Thoracic aorta (tissue), 2 donors: ENCODE measurements at regions not wholly inside any gene's neighbourhood (a gene's known extent, or its start where the extent isn't known, plus 50 kb on each side); places are given as distances from the start of the nearest gene placed in this dataset.

Experiments
- ATAC-seq: fragments of 150-250 bp; one replicate; pipeline ENCODE4 v1.8.0; 2017; ENCODE audit warnings: low read depth; ENCODE audit not compliant: insufficient number of reproducible peaks, low FRiP score
- DNase-seq: peaks from one replicate; pipeline ENCODE4 v3.0.0-alpha.2; 2020; ENCODE audit warnings: low spot score
- H3K27ac ChIP-seq, 2 donors: fragments of 200-600 bp; sonication (generic); 1 replicate in 1 of 2; 2 replicates in 1 of 2; pipeline ENCODE4 v1.5.1; 2016; ENCODE audit warnings: mild to moderate bottlenecking in 2 of 2, moderate library complexity in 2 of 2
- H3K27me3 ChIP-seq: fragments of 200-600 bp; sonication (generic); replicated peaks from 2 replicates; pipeline ENCODE4 v1.6.0; 2016; ENCODE audit warnings: mild to moderate bottlenecking; ENCODE audit not compliant: insufficient read depth
- H3K36me3 ChIP-seq: fragments of 200-600 bp; sonication (generic); one replicate; pipeline ENCODE4 v1.5.1; 2016
- H3K4me1 ChIP-seq, 2 donors: fragments of 200-600 bp; sonication (generic); 1 replicate in 1 of 2; 2 replicates in 1 of 2; pipeline versions ENCODE4 v1.5.1 to v1.6.0; 2016; ENCODE audit warnings: low read depth in 2 of 2, mild to moderate bottlenecking in 1 of 2; ENCODE audit not compliant: control insufficient read depth in 1 of 2
- H3K4me3 ChIP-seq: fragments of 200-600 bp; sonication (generic); 2 replicates; pipeline ENCODE4 v1.5.1; 2016; ENCODE audit warnings: mild to moderate bottlenecking
- H3K9me3 ChIP-seq: fragments of 200-600 bp; sonication (generic); 2 replicates; pipeline ENCODE4 v1.5.1; 2016
- TF ChIP-seq, protein P1 (sequence below): fragments of 200-600 bp; sonication (generic); IDR thresholded peaks from one replicate; pipeline ENCODE4 v1.5.1; 2019; ENCODE audit warnings: antibody characterized with exemption

- TF ChIP-seq, protein P1, sequence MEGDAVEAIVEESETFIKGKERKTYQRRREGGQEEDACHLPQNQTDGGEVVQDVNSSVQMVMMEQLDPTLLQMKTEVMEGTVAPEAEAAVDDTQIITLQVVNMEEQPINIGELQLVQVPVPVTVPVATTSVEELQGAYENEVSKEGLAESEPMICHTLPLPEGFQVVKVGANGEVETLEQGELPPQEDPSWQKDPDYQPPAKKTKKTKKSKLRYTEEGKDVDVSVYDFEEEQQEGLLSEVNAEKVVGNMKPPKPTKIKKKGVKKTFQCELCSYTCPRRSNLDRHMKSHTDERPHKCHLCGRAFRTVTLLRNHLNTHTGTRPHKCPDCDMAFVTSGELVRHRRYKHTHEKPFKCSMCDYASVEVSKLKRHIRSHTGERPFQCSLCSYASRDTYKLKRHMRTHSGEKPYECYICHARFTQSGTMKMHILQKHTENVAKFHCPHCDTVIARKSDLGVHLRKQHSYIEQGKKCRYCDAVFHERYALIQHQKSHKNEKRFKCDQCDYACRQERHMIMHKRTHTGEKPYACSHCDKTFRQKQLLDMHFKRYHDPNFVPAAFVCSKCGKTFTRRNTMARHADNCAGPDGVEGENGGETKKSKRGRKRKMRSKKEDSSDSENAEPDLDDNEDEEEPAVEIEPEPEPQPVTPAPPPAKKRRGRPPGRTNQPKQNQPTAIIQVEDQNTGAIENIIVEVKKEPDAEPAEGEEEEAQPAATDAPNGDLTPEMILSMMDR, result no peak
- ATAC-seq, result no peak
- Histone ChIP-seq H3K27ac (no peak overlapping the region), H3K9me3 (no peaks in the 10 kb centered on the region), H3K4me1 (peaks cover 3 to 16% of the 10 kb centered on the region in 2 donors), H3K27me3 (no peaks in the 10 kb centered on the region), H3K36me3 (no peaks in the 10 kb centered on the region), H3K4me3 (no peak overlapping the region)
- DNase-seq, result no peak
These were observed 457.5 kb downstream of the LMO4 start for GRCh38 chr1:87786229-87786628.

DNA sequence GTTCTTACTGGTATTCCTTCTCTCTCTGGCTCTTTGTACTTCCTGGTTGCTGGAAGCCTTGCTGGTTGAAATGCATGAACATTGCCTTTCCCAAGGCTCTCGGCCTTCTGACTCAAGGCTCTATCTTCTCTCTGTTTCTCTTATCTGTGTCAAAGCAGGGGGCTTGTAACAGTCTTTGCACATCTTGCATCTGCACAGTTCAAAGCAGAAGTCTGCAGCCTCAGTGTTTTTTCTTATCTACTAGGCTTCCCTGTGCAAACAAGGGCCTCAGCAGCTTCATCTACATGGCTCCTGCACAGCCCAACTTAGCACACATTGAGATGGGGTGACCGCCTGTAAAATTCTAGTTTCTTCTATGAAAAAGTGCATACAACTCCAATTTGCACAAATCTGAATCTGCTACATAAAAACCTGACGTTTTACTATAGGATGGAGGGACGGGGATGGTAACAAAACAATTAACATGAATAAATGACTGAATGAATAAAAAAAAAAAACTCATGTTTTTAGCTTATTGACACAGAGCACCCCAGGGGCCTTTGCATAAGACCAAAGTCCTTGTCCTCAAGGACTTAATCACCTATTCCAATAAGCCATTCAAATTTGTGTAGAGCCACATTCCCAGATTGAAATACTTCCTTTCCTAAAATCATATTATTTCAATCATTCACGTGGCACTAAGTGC lies 458.3 kb downstream of the LMO4 start:
- H3K27ac ChIP-seq, result no peak overlapping the region
- H3K9me3 ChIP-seq, result no peaks in the 10 kb centered on the region
- TF ChIP-seq, protein P1, result no peak
- no peaks in the 10 kb centered on the region for H3K36me3 ChIP-seq
- H3K4me3 ChIP-seq, result no peak overlapping the region
- peaks cover 3 to 8% of the 10 kb centered on the region in 2 donors for H3K4me1 ChIP-seq
- ATAC-seq, result no peak
- H3K27me3 ChIP-seq, result no peaks in the 10 kb centered on the region
- no peak for DNase-seq

DNA sequence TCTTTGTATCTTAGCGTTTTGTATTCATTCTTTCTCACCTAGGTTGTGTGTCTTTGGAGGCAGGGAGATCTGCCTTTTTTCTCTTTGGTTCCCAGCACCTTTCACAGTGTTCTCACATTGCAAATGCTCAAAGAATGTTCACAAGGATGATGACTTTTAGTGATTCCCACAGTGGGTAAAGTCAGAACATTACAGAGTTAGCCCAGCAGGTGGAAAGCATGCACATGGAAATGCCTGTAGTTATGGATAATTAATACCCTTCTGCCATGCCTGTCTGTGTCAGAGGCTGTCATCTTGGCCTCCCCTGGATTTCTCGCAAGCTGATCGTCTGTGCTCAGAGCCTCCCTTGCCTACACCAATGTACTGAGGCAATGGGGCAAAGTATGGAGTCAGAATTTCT lies 458.9 kb downstream of the LMO4 start:
- Histone ChIP-seq H3K4me3 (no peak overlapping the region), H3K36me3 (no peaks in the 10 kb centered on the region), H3K27me3 (no peaks in the 10 kb centered on the region), H3K9me3 (no peaks in the 10 kb centered on the region), H3K4me1 (peaks cover under 1 to 3% of the 10 kb centered on the region in 2 donors), H3K27ac (no peak overlapping the region)
- DNase-seq (no peak), ATAC-seq (no peak)
- TF ChIP-seq, protein P1, result no peak

- no peak for ATAC-seq
- H3K9me3 ChIP-seq, result no peaks in the 10 kb centered on the region
- no peak overlapping the region for H3K27ac ChIP-seq
- no peak for DNase-seq
- no peaks in the 10 kb centered on the region for H3K36me3 ChIP-seq
- no peaks in the 10 kb centered on the region for H3K27me3 ChIP-seq
- TF ChIP-seq, protein P1, result no peak
- no peaks in the 10 kb centered on the region for H3K4me1 ChIP-seq
- H3K4me3 ChIP-seq, result no peak overlapping the region
These were observed 462.1 kb downstream of the LMO4 start for GRCh38 chr1:87790756-87791155.

GRCh38 chr1:87791931-87792740 lies 463.5 kb downstream of the LMO4 start:
- DNase-seq (no peak), ATAC-seq (no peak)
- H3K4me1 ChIP-seq, result no peaks in the 10 kb centered on the region
- no peak overlapping the region for H3K27ac ChIP-seq
- no peaks in the 10 kb centered on the region for H3K9me3 ChIP-seq
- H3K36me3 ChIP-seq, result no peaks in the 10 kb centered on the region
- TF ChIP-seq, protein P1, result no peak
- no peak overlapping the region for H3K4me3 ChIP-seq
- H3K27me3 ChIP-seq, result no peaks in the 10 kb centered on the region
